ENCODE measurements at regions not wholly inside any gene's neighbourhood (a gene's known extent, or its start where the extent isn't known, plus 50 kb on each side); places are given as distances from the start of the nearest gene placed in this dataset.

GRCh38 chr4:166274775-166275174 lies 401.7 kb downstream of the TLL1 start:
- Mint-ChIP-seq H3K4me1 (peaks cover 0 to 4% (median 0%) of the 10 kb centered on the region in 4 donors), H3K27me3 (no peaks in the 10 kb centered on the region), H3K9me3 (peaks cover 0 to 7% (median 5%) of the 10 kb centered on the region in 7 donors), H3K27ac (no peak overlapping the region), H3K36me3 (no peaks in the 10 kb centered on the region), H3K4me3 (no peak overlapping the region)
- Histone ChIP-seq H3K36me3 (ENCODE audit: control insufficient read depth, insufficient read depth, low read length) (no peaks in the 10 kb centered on the region), H3K27ac (ENCODE audit: insufficient read depth, low read length, poor library complexity, severe bottlenecking) (no peak overlapping the region), H3K4me3 (ENCODE audit: low read depth, low read length) (no peak overlapping the region), H3K4me1 (ENCODE audit: control insufficient read depth, insufficient read depth, low read length, poor library complexity, severe bottlenecking) (no peaks in the 10 kb centered on the region), H3K9me3 (ENCODE audit: control insufficient read depth in 2 of 2, low read length in 2 of 2) (no peaks in the 10 kb centered on the region), H3K27me3 (ENCODE audit: control insufficient read depth, insufficient read depth, low read length) (no peaks in the 10 kb centered on the region)
- DNase-seq (no peak), ATAC-seq (ENCODE audit: low read depth in 2 of 2) (no peak)

- Mint-ChIP-seq H3K27ac (no peak overlapping the region), H3K4me1 (peaks cover 0 to 4% (median 0%) of the 10 kb centered on the region in 4 donors), H3K9me3 (peaks cover 0 to 14% (median 4%) of the 10 kb centered on the region in 7 donors), H3K36me3 (no peaks in the 10 kb centered on the region), H3K27me3 (no peaks in the 10 kb centered on the region), H3K4me3 (no peak overlapping the region)
- no peaks in the 10 kb centered on the region for H3K9me3 ChIP-seq (ENCODE audit: control insufficient read depth in 2 of 2, low read length in 2 of 2)
- H3K4me3 ChIP-seq (ENCODE audit: low read depth, low read length): no peak overlapping the region
- no peaks in the 10 kb centered on the region for H3K36me3 ChIP-seq (ENCODE audit: control insufficient read depth, insufficient read depth, low read length)
- DNase-seq: no peak
- H3K4me1 ChIP-seq (ENCODE audit: control insufficient read depth, insufficient read depth, low read length, poor library complexity, severe bottlenecking): no peaks in the 10 kb centered on the region
- no peak overlapping the region for H3K27ac ChIP-seq (ENCODE audit: insufficient read depth, low read length, poor library complexity, severe bottlenecking)
- no peak for ATAC-seq (ENCODE audit: low read depth in 2 of 2)
- no peaks in the 10 kb centered on the region for H3K27me3 ChIP-seq (ENCODE audit: control insufficient read depth, insufficient read depth, low read length)
These were observed 404.4 kb downstream of the TLL1 start for GRCh38 chr4:166277401-166277800.

GRCh38 chr4:166277853-166278252 lies 404.8 kb downstream of the TLL1 start:
- no peaks in the 10 kb centered on the region for H3K4me1 ChIP-seq (ENCODE audit: control insufficient read depth, insufficient read depth, low read length, poor library complexity, severe bottlenecking)
- Mint-ChIP-seq H3K4me3 (no peak overlapping the region), H3K27me3 (no peaks in the 10 kb centered on the region), H3K36me3 (no peaks in the 10 kb centered on the region), H3K4me1 (peaks cover 0 to 4% (median 0%) of the 10 kb centered on the region in 4 donors), H3K27ac (no peak overlapping the region), H3K9me3 (peaks cover 0 to 14% (median 4%) of the 10 kb centered on the region in 7 donors)
- H3K36me3 ChIP-seq (ENCODE audit: control insufficient read depth, insufficient read depth, low read length): no peaks in the 10 kb centered on the region
- no peak for ATAC-seq (ENCODE audit: low read depth in 2 of 2)
- no peaks in the 10 kb centered on the region for H3K27me3 ChIP-seq (ENCODE audit: control insufficient read depth, insufficient read depth, low read length)
- H3K4me3 ChIP-seq (ENCODE audit: low read depth, low read length): no peak overlapping the region
- no peaks in the 10 kb centered on the region for H3K9me3 ChIP-seq (ENCODE audit: control insufficient read depth in 2 of 2, low read length in 2 of 2)
- no peak for DNase-seq
- H3K27ac ChIP-seq (ENCODE audit: insufficient read depth, low read length, poor library complexity, severe bottlenecking): no peak overlapping the region

GRCh38 chr4:166279261-166279660 lies 406.2 kb downstream of the TLL1 start:
- DNase-seq: no peak
- Histone ChIP-seq H3K36me3 (ENCODE audit: control insufficient read depth, insufficient read depth, low read length) (no peaks in the 10 kb centered on the region), H3K9me3 (ENCODE audit: control insufficient read depth in 2 of 2, low read length in 2 of 2) (no peaks in the 10 kb centered on the region), H3K27ac (ENCODE audit: insufficient read depth, low read length, poor library complexity, severe bottlenecking) (no peak overlapping the region), H3K4me3 (ENCODE audit: low read depth, low read length) (no peak overlapping the region), H3K27me3 (ENCODE audit: control insufficient read depth, insufficient read depth, low read length) (no peaks in the 10 kb centered on the region), H3K4me1 (ENCODE audit: control insufficient read depth, insufficient read depth, low read length, poor library complexity, severe bottlenecking) (no peaks in the 10 kb centered on the region)
- Mint-ChIP-seq H3K4me3 (no peak overlapping the region), H3K9me3 (peaks cover 0 to 7% (median 2%) of the 10 kb centered on the region in 7 donors), H3K4me1 (peaks cover 0 to 4% (median 0%) of the 10 kb centered on the region in 4 donors), H3K27ac (no peak overlapping the region), H3K27me3 (no peaks in the 10 kb centered on the region), H3K36me3 (no peaks in the 10 kb centered on the region)
- ATAC-seq (ENCODE audit: low read depth in 2 of 2): no peak

GRCh38 chr4:166280642-166281041 lies 407.6 kb downstream of the TLL1 start:
- Histone ChIP-seq H3K36me3 (ENCODE audit: control insufficient read depth, insufficient read depth, low read length) (no peaks in the 10 kb centered on the region), H3K4me3 (ENCODE audit: low read depth, low read length) (no peak overlapping the region), H3K4me1 (ENCODE audit: control insufficient read depth, insufficient read depth, low read length, poor library complexity, severe bottlenecking) (no peaks in the 10 kb centered on the region), H3K27ac (ENCODE audit: insufficient read depth, low read length, poor library complexity, severe bottlenecking) (no peak overlapping the region), H3K9me3 (ENCODE audit: control insufficient read depth in 2 of 2, low read length in 2 of 2) (no peaks in the 10 kb centered on the region), H3K27me3 (ENCODE audit: control insufficient read depth, insufficient read depth, low read length) (no peaks in the 10 kb centered on the region)
- H3K27ac Mint-ChIP-seq: no peak overlapping the region
- ATAC-seq (ENCODE audit: low read depth in 2 of 2): no peak
- H3K4me1 Mint-ChIP-seq: peaks cover 0 to 4% (median 0%) of the 10 kb centered on the region in 4 donors
- peaks cover 0 to 7% (median 2%) of the 10 kb centered on the region in 7 donors for H3K9me3 Mint-ChIP-seq
- no peak overlapping the region for H3K4me3 Mint-ChIP-seq
- no peaks in the 10 kb centered on the region for H3K36me3 Mint-ChIP-seq
- no peaks in the 10 kb centered on the region for H3K27me3 Mint-ChIP-seq
- no peak for DNase-seq

GRCh38 chr4:166282081-166282770 lies 409.2 kb downstream of the TLL1 start:
- no peak overlapping the region for H3K27ac ChIP-seq (ENCODE audit: insufficient read depth, low read length, poor library complexity, severe bottlenecking)
- Mint-ChIP-seq H3K27ac (no peak overlapping the region), H3K36me3 (no peaks in the 10 kb centered on the region), H3K4me1 (peaks cover 0 to 4% (median 0%) of the 10 kb centered on the region in 4 donors), H3K27me3 (no peaks in the 10 kb centered on the region), H3K4me3 (no peak overlapping the region), H3K9me3 (peaks cover 0 to 7% (median 2%) of the 10 kb centered on the region in 7 donors)
- no peaks in the 10 kb centered on the region for H3K9me3 ChIP-seq (ENCODE audit: control insufficient read depth in 2 of 2, low read length in 2 of 2)
- no peaks in the 10 kb centered on the region for H3K27me3 ChIP-seq (ENCODE audit: control insufficient read depth, insufficient read depth, low read length)
- no peak for DNase-seq
- no peak for ATAC-seq (ENCODE audit: low read depth in 2 of 2)
- H3K36me3 ChIP-seq (ENCODE audit: control insufficient read depth, insufficient read depth, low read length): no peaks in the 10 kb centered on the region
- no peaks in the 10 kb centered on the region for H3K4me1 ChIP-seq (ENCODE audit: control insufficient read depth, insufficient read depth, low read length, poor library complexity, severe bottlenecking)
- no peak overlapping the region for H3K4me3 ChIP-seq (ENCODE audit: low read depth, low read length)

- peaks cover 0 to 7% (median 4%) of the 10 kb centered on the region in 7 donors for H3K9me3 Mint-ChIP-seq
- no peaks in the 10 kb centered on the region for H3K27me3 ChIP-seq (ENCODE audit: control insufficient read depth, insufficient read depth, low read length)
- H3K36me3 Mint-ChIP-seq: no peaks in the 10 kb centered on the region
- no peaks in the 10 kb centered on the region for H3K9me3 ChIP-seq (ENCODE audit: control insufficient read depth in 2 of 2, low read length in 2 of 2)
- ATAC-seq (ENCODE audit: low read depth in 2 of 2) (no peak), DNase-seq (no peak)
- no peaks in the 10 kb centered on the region for H3K27me3 Mint-ChIP-seq
- H3K27ac Mint-ChIP-seq: no peak overlapping the region
- no peaks in the 10 kb centered on the region for H3K36me3 ChIP-seq (ENCODE audit: control insufficient read depth, insufficient read depth, low read length)
- H3K4me1 Mint-ChIP-seq: peaks cover 0 to 1% (median 0%) of the 10 kb centered on the region in 4 donors
- H3K4me3 Mint-ChIP-seq: no peak overlapping the region
- no peak overlapping the region for H3K4me3 ChIP-seq (ENCODE audit: low read depth, low read length)
- no peaks in the 10 kb centered on the region for H3K4me1 ChIP-seq (ENCODE audit: control insufficient read depth, insufficient read depth, low read length, poor library complexity, severe bottlenecking)
- no peak overlapping the region for H3K27ac ChIP-seq (ENCODE audit: insufficient read depth, low read length, poor library complexity, severe bottlenecking)
These were observed 411.2 kb downstream of the TLL1 start for GRCh38 chr4:166284221-166284620.

- Histone ChIP-seq H3K9me3 (ENCODE audit: control insufficient read depth in 2 of 2, low read length in 2 of 2) (peaks cover 0 to 4% of the 10 kb centered on the region in 2 experiments), H3K4me3 (ENCODE audit: low read depth, low read length) (no peak overlapping the region), H3K36me3 (ENCODE audit: control insufficient read depth, insufficient read depth, low read length) (no peaks in the 10 kb centered on the region), H3K27me3 (ENCODE audit: control insufficient read depth, insufficient read depth, low read length) (no peaks in the 10 kb centered on the region), H3K27ac (ENCODE audit: insufficient read depth, low read length, poor library complexity, severe bottlenecking) (no peak overlapping the region), H3K4me1 (ENCODE audit: control insufficient read depth, insufficient read depth, low read length, poor library complexity, severe bottlenecking) (no peaks in the 10 kb centered on the region)
- no peaks in the 10 kb centered on the region for H3K4me1 Mint-ChIP-seq
- DNase-seq: no peak
- no peaks in the 10 kb centered on the region for H3K36me3 Mint-ChIP-seq
- no peak overlapping the region for H3K27ac Mint-ChIP-seq
- H3K9me3 Mint-ChIP-seq: peaks cover 2 to 13% (median 5%) of the 10 kb centered on the region in 7 donors
- H3K4me3 Mint-ChIP-seq: no peak overlapping the region
- H3K27me3 Mint-ChIP-seq: no peaks in the 10 kb centered on the region
- no peak for ATAC-seq (ENCODE audit: low read depth in 2 of 2)
These were observed 417.4 kb downstream of the TLL1 start for GRCh38 chr4:166290426-166290825.

Data from CD4-positive, CD25-positive, alpha-beta regulatory T cell (primary cell).